ENCODE measurements at regions not wholly inside any gene's neighbourhood (a gene's known extent, or its start where the extent isn't known, plus 50 kb on each side); places are given as distances from the start of the nearest gene placed in this dataset.

DNA sequence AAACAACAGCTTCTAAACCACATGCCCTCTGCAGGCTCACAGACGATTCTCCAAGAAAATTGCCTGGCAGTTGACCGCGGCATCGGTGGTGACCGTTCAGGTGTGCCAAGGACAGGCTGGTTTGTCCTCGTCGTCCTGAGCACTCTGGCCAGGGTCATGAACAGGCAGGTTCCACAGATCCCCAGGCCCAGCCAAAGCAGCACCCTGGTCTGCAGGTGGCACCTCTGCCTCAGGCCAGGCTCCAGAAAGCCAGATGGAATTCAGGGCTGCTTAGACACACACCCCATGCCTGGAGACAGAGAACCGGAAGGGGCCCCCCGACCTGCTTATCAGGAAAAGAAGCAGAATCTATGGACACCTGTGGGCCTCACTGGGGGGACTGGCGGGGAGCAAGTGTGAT lies 338.7 kb downstream of the BRD1 start:
- TF ChIP-seq, protein P1, sequence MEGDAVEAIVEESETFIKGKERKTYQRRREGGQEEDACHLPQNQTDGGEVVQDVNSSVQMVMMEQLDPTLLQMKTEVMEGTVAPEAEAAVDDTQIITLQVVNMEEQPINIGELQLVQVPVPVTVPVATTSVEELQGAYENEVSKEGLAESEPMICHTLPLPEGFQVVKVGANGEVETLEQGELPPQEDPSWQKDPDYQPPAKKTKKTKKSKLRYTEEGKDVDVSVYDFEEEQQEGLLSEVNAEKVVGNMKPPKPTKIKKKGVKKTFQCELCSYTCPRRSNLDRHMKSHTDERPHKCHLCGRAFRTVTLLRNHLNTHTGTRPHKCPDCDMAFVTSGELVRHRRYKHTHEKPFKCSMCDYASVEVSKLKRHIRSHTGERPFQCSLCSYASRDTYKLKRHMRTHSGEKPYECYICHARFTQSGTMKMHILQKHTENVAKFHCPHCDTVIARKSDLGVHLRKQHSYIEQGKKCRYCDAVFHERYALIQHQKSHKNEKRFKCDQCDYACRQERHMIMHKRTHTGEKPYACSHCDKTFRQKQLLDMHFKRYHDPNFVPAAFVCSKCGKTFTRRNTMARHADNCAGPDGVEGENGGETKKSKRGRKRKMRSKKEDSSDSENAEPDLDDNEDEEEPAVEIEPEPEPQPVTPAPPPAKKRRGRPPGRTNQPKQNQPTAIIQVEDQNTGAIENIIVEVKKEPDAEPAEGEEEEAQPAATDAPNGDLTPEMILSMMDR (IDR thresholded peaks at IDR 0.05): no peak
- no peak for TF ChIP-seq EZH2 (IDR thresholded peaks at IDR 0.05; ENCODE audit: borderline replicate concordance, insufficient read depth, low read depth, low read length, poor library complexity, severe bottlenecking)
